GM21360 (cell line): ENCODE measurements at regions not wholly inside any gene's neighbourhood (a gene's known extent, or its start where the extent isn't known, plus 50 kb on each side); places are given as distances from the start of the nearest gene placed in this dataset.

Experiments used
- ATAC-seq: cut with Tn5 transposase; IDR thresholded peaks from one replicate; pipeline ENCODE4 v1.9.1; 2021; ENCODE audit warnings: mild to moderate bottlenecking, moderate library complexity; ENCODE audit not compliant: unreplicated experiment

DNA sequence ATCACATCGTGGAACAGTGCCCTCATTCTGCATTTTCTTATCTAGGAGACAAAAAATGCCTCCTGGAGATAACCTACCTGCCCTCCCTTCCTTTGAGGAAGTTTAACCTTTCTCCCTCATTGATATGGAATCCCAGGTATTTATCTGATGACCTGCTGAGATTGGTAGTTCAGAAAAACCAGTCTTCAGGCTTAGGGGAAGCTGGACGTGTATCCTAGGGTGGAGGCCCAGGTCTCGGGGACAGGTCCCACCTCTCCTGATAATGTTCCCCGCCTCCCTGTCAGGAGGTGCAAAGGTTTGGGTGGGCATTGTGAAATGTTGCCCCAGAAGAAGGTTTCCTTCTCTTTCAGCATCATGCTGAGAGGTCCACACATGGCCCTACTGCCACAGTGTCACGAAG, 186.9 kb upstream of the NAV2 start:
- no peak for ATAC-seq

DNA sequence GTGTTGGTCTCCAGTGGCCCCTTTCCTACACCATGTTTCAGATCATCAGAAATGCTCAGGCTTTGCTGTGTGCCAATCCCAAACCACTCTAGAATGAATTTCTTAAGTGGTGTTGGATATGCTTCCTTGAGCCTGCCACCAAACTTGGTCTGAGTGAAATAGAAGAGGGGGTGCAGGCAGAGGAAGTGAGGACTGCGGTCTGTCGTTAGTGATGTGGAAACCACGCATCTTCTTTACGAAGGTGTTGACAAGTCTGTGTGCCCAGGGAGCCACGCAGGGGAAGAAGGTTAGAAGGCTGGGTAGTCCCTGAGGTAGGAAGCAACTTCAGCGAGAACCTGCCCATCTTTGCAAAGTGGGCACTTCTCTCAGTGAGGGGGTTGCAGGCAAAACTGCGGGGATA, 187.4 kb upstream of the NAV2 start:
- ATAC-seq = peak; percentile 54

DNA sequence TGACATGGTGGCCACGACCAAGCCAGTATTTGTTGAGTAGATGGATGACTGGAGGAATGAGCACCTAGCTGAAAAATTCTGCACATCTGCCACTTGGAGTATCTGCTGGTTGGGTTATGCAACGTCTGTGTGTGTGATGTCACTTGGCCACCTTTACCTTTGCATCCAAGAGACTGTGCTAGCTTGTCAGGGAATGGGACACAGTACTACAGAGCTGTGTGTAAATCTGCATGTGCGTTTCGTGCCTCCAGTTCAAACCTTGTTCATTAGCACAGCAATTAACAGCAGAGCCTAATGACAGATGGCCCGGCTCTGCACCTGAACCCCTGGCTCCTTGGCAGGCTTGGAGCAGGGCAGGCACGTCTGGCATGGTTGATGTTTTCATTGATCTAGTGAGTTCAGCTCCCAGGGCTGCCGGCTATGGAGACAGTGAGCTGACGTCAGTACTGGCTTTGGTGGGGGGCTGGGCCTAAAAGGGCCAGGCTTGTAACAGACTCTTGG, 188.4 kb upstream of the NAV2 start:
- no peak for ATAC-seq

DNA sequence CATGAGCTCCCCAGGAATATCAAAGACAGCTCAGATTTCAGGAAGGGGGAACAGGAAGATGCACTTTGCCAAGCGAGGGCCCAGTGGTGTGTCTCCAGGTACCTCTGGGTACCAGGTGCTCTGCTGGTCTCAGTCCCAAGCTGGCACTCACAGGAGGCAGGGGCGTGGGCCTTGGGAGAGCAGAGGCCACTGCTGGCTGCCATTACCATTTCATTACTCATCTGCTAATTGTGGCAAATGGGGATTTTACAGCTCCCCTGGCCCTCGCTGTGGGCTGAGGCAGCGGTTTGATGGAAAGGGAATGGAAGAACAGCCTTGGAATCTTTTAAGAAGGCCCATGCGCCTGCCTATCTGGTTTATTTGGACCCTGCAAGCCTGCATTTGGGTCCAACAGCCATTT, 192.0 kb upstream of the NAV2 start:
- ATAC-seq = no peak

DNA sequence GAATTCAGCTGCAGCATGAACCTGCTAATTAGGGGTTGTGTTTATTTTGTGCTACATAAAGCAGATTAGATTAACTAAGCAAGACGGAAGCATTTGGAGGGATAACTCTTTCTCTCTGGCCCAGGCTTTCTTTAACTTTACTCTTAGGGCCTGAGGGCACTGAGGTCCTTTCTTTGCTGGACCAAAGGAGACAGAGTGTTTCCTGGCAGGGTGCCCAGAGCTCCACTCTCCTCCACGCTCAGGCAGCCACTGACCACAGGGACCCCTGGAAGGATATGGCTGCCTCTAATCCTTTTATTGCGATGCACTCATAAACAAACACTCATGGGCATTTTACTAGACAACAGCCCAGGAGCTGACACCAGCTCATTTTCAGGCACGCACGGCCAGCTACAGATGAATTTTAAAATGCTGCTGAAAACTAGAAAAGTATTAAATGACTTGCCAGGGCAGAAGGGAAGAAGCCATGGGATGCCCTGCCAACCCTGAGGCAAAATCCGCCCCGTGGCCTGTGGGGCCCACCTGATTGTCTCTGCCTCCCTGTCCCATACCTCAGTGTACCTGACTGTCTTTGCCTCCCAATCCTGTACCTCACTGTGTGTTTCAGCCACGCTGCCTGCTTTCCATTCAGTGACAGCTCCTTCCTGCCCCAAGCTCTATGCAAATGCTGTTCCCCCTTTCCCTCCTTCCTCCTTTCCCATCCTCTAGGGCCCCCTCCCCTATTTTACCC, 192.6 kb upstream of the NAV2 start:
- ATAC-seq = no peak

DNA sequence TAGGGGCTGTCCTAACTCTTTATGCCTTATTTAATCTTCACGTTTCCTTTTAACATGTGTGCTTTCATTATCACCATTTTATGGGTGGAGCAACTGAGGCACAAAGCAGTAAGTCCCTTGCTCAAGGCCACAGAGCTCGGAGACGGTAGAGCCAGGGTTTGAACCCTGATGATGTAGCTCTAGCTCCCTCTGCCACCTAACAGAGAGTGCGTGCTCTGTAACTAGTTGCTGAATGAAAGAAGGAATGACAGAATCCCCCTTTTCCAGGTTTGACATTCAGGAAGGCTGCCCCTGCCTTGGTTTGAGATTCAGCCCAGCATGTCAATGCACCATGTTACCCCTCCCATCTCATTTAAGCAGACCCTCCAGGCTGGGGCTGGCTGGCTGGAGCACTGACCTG, 193.3 kb upstream of the NAV2 start:
- ATAC-seq = no peak

DNA sequence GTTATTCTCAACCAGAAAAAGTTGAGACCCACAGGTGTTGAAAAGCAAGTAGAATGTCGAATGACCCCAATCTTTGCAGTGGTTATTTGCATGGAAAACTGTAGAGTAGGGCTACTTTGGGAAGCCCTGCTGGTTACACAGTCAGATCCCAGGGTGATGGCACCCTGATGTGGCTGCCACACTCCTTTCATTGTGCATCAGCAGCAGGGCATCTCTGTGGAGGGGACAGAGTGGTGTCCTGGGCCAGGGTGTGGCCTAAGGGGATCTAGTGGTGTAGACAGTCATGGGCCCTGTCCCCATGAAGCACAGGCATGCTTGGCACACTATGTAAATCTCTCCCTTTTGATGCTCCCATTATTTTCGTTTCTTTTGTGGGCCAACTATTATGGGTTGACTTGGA, 199.4 kb upstream of the NAV2 start:
- ATAC-seq = no peak

DNA sequence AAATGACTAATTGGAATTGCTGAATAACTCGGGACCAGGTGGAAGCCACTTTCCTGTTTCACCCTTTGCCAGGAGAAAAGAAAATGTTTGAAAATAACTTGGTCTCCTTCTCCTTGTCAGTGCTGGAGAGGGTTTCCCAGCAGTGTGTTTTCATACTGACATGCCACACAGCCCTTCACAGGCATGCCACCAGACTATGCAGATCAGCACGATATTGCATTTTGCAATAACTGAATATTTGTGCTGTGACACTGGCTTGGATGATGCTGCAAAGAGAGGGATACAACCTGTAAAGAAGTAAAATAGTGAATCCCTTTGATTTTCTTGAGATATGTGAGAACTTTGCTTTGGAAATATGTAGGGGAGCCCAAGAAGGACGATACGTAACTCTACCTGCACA, 200.0 kb upstream of the NAV2 start:
- ATAC-seq = no peak

DNA sequence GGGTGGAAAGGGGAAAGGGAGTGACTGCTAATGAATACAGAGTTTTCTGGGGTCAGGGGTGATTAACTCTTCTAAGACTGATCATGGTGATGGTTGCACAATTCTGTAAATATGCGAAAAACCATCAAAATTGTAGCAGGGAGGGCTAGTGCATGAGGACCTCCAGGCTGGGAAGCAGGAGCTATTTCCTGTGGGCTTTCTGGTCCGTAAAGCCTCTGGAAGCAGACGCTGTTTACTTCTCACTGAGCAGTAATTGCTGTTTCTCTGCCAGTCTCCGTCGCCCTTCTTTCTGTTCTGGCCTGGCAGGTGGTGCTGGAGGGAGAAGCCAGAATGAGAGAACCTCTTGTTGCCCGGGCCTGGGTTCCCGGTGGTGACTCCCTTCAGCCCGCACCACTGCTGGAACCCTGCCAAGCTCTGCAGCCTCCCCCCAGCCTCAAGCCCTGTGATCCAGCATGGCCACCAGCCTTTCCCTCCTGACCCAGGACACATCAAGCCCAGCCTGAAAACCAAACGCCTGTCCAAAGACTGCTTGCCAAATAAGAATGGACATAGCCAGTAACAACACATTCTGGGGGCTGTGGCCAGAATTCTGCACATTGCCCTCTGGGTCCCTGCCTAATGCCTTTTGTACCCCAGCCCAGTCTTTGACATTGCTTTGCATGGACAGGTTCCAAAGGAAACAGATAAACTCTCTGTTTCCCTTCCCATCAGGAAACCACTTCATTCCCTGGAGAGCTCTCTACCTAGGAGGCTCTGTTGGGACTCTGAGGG, 201.0 kb upstream of the NAV2 start:
- ATAC-seq = no peak

DNA sequence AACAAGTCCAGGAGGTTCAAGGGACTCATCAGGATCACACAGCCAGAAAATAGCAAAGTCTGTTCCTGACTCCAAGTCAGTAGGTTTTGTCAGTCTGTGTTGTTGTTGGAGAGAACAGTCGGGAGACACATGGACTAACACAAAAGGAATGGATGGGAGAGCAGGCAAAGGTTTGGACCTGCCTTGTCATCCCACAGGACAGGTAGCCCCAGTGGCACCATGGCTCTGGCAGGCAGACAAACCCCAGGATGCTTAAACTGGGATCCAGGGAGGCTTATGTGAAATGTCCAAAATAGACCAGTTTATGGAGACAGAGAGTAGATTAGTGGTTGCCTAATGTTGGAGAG, 201.6 kb upstream of the NAV2 start:
- no peak for ATAC-seq

DNA sequence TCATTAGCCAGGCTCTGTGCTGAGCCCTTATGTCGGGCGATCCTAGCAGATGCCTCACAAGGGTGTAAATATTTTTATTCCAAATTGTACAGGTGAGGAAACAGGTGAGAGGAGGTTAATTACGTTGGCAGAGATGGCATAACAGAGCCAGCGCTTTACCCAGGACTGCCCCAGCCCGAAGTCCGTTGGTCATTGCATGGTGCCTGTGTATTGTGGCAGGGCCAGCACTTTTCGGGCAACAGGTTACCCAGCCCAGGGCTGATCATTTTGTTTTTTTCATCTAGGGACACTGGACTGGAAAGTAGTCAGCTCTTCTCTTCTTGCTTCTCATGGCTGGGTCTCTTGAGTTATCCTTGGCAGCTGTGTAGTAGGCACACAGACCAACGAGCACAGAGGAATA, 202.2 kb upstream of the NAV2 start:
- no peak for ATAC-seq

DNA sequence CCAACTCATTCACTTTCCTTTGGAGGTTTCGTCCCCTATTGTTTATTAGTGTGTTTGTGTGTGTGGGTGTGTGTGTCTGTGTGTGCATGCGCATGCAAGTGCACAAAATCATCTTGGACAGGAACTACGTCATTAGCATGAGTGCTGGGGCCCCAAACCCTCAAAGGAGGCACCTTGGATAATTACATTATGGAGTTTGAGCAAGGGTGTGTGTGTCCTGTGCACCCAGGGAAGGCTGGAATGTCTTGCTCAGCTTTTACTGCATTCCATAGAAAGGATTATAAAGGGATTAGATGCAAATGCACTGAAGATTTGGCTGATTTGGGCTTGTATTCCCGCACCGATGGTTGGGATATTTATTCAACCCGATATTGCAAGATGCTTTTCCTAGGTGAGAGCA, 203.4 kb upstream of the NAV2 start:
- ATAC-seq = no peak

DNA sequence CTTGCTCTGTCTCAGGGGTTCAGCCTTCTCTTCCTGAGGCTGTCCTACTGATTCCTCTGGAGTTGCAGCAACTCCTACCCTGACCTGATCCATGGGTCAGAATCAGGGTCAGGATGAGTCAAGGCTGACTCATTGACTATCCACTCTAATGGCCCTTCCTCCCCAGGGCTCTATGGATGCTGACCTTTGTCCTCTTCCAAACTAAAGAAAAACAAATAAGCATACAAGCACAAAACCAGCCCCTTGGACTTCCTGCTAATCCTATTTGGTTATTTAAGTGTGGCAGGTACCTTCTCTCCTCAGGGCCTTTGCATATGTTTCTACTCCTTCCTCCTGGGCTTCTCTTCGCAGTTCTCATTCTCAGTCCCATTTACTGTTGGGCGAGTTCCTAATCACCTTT, 204.5 kb upstream of the NAV2 start:
- ATAC-seq = no peak

DNA sequence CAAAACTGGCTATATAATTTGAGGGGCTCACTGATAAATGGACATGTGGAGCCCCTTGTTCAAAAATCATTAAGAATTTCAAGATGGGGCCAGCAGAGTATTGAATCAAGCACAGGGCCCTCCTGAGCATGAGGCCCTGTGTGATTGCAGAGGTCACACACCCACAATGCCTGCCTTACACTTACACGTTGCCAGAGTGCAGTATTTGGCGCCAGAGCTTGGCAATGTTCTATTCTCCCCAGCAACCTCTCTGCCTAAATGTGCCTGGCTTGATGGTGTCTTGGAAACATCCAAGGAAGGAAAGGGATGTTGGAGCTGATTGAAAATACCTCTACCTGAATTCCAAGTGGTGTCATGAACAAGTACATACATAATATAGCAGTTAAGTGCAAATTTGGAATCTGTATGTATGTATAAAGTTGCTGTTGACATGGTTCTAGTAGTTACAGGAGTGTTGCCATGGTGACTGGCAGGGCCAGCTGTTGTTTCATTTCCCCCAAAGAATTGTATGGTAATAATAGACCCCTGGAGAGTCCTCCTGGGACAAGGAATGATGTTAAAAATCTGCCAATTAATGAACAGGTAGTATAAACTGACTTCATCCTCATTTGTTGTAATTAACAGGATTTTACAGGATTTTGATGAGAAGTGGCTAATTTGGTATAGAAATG, 205.7 kb upstream of the NAV2 start:
- ATAC-seq = no peak

DNA sequence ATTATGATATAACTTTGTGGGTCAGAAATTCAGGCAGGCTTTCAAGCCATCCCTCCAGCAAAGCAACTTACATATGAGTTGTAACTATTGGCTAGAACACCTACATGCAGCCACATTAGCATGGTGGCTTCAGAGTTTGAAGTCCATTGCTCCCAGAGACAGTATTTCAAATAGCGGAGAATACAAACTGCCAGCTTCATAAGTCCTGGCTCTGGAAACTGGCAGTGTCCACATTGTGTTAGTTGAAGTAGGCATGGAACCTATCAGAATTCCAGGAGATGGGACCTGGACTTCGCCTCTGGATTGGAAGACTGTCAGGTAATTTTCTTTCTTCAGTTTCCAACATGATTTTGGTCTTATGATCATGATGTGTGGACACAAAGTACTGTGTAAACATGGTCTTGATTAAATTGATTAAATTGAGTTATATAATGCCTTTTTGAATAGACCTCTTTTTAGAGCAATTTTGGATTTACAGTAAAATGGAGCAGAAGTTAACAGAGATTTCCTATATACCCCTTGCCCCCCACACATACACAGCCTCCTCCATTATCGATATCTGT, 209.9 kb upstream of the NAV2 start:
- no peak for ATAC-seq

DNA sequence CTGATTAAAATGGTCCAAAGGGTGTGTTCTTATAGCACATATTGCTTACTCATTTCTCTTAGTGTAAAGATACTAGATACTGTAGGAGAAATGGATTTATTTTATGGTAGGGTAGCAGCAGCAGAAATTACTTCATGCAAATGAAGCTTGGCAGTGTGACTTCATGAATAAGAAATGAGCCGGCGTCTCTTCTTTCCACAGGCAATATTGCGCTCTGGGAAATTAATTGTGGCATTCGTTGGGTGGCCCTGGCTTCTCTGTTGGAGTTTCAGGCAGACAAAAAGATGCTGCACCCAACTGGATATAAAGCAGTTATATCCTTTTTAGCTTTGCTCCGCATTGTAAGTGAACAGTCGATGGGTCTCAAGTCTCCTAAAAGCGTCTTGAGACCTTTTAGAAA, 211.0 kb upstream of the NAV2 start:
- ATAC-seq = no peak

DNA sequence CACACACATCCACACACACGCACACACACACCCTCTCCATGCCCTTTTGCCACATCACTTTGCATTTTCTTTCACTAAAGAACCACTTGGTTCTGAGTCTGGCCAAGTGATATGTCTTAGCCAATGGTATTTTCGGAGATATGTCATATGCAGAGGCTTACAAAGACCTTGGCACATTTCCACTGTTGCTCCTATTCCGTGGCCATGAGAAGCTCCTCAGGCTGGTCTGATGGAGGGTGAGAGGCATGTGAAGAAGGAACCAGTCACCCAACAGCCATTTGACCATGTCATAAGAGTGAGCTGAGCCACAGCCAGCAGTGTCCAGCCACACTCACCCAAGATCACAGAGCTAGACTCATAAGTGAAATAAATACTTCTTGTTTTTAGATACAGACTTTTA, 212.6 kb upstream of the NAV2 start:
- no peak for ATAC-seq

DNA sequence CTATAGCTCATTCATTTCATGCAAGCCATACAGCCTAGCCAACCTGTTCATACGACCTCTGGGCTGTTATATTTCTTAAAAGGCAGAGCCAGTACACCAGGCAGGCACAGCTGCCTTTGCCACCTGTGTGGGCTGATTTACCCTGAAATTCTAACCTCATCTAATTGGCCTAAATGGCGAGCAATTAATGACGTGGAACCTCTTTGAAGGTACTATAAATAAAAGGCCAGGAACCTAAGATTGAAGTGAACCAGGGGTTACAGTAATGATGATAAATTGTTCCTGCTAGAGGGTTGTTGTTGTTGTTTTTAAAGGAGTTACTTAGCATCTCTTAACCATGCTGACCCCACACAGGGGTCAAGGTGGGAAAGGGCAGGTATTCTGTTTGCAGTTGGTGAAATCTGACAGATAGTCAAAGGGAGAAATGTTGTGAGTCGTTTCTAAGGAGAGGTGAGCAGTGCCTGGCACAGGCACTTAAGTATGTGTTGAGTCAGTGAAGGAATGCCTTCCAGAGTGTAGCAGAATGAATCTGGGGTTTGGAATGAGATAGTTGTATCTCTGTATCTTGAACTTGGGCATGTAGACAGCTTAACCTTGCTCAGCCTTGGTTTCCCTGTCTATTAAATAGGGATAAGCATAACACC, 213.5 kb upstream of the NAV2 start:
- ATAC-seq = no peak

DNA sequence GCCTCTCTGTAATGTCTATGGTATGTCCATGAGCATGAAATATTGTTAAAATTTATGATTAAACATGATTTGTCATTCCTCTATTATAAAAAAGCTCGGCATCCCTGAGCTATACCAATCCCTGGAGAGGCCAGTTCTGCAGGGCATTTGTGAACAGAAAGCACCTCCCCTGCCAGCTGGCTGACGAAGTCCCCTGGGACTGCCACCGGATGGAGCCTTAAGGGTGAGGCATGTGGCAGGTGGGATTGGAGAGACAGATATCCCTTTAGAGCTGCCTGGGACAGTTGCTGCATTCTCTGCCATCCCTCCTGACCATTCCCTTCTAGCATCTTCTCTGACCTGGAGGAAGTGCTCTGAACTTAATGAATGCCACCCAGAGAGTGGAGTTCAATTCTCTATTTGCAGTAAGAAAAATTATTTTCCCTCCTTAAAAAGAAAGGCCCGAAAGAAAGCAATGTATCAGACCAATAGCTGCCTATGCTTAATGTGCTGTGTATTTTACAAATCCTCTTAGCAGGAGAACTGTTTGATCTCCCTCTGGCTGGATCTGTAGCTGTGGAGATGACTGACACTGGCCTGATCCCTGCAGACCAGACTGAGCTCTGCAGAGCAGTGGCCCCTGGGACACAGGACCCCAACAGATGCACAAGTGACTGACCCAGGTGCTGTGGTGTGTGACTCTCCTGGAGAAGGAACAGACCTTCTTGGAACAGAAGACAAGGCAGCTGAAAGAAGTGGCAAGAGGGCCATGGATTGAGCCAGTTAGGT, 219.0 kb upstream of the NAV2 start:
- no peak for ATAC-seq

DNA sequence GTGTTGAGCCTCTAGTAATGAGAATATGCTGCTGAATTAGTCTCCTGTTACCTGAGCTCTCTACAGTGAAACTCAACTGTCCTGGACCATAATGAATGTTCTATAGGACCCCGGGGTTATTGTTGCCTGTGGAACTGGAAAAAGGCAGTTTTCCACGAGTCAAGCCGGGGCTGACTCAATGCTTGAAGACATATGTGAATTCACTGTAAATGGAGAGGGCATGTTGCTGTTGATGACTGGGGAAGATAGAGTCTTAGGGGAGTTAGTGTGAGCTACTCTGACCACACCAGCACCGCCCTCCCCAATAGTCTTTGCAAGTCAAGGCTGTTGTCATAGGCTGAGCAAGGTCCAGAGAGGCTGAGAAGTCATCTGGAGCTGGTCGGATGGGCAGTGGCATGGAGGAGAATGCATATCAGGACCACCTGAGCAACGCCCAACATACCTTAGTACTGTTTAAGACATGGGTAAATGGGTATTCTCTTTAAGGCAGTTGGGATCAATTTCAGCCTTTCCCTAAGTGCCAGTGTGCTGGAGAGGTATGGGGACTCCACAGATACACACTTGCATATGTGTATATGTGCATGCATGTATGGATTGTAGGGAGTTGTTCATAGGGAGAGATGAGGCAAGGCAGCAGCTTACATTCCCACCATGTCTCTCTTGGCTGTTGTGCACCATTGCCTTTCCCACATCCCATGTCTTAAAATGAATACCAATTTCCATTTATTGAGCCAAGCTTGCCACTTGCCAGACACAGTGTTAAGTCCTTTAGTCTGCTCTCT, 230.1 kb upstream of the NAV2 start:
- no peak for ATAC-seq
